ENCODE measurements at regions not wholly inside any gene's neighbourhood (a gene's known extent, or its start where the extent isn't known, plus 50 kb on each side); places are given as distances from the start of the nearest gene placed in this dataset.

DNA sequence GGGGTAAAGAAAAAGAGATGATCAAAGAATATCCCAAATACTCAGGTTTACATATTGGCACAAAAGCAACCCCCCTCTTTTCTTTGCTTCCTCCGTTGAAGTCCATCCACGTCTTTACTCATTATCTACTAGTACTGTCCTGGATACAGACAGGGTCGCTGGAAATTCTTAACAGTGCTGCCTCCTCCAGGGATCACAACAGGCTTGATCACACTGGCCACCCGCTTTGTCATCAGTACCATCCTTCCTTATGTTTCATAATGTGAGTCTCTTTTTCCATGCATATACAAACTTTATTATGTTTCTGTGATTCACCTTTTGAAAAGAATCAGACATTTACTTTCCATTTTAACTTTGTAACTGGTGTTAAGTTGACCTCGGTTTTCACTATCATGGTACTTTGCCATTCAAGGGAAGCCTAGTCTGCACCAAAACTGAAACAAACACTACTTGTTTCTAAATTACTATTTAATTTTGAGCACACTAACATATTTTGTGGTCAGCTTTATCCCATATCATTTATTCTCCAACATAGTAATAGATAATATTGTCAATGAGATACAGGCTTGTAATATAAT, 387.5 kb upstream of the PPP1R2C start:
- no CpG with 5 or more reads among the region's 5 CpGs for WGBS (ENCODE audit: extremely low coverage, insufficient coverage, low lambda C conversion rate)
- no peak overlapping the region for H3K4ac ChIP-seq (ENCODE audit: low read depth, low read length)
- no peak overlapping the region for H2BK120ac ChIP-seq (ENCODE audit: low read depth, low read length)
- H3K27me3 ChIP-seq (ENCODE audit: insufficient read depth, low read length, poor library complexity): no peaks in the 10 kb centered on the region
- H3K9ac ChIP-seq (ENCODE audit: low read length): no peak overlapping the region
- H2AK5ac ChIP-seq (ENCODE audit: low read length): no peak overlapping the region
- H3K27ac ChIP-seq (ENCODE audit: low read depth, low read length): no peak overlapping the region
- no peak overlapping the region for H4K5ac ChIP-seq (ENCODE audit: low read length)
- no peak overlapping the region for H3K18ac ChIP-seq (ENCODE audit: low read length)
- H4K8ac ChIP-seq (ENCODE audit: low read depth, low read length): no peak overlapping the region
- H3K79me2 ChIP-seq (ENCODE audit: control insufficient read depth, insufficient read depth, low read length): no peaks in the 10 kb centered on the region
- H2BK5ac ChIP-seq (ENCODE audit: low read length): no peak overlapping the region
- no peak overlapping the region for H3K56ac ChIP-seq (ENCODE audit: low read length)
- H3K4me3 ChIP-seq (ENCODE audit: low read length): no peak overlapping the region
- H3K36me3 ChIP-seq (ENCODE audit: control insufficient read depth, insufficient read depth, low read length): no peaks in the 10 kb centered on the region
- no peak overlapping the region for H3K23ac ChIP-seq (ENCODE audit: low read length)
- DNase-seq: no peak
- H3K4me1 ChIP-seq (ENCODE audit: control insufficient read depth, low read depth, low read length): no peaks in the 10 kb centered on the region
- no peaks in the 10 kb centered on the region for H3K79me1 ChIP-seq (ENCODE audit: low read length)
- H3K4me2 ChIP-seq (ENCODE audit: low read length): no peak overlapping the region
- no peak overlapping the region for H2BK15ac ChIP-seq (replicated peaks; ENCODE audit: low read depth)

DNA sequence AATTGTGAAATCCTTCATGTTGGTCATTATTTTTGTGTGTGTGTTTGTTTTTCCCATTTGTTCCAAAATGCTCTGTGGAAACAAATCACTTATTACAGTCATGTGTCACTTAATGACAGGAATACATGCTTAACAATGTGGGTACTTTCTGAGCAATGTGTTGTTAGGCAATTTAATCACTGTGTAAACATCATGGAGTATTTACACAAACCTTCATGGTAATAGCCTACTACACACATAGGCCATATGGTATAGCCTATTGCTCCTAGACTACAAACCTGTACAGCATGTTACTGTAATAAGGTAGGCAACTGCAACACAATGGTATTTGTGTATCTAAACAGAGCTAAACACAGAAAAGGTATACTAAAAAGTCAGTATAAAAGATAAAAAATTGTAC, 388.9 kb upstream of the PPP1R2C start:
- no peak overlapping the region for H2AK5ac ChIP-seq (ENCODE audit: low read length)
- H3K4me1 ChIP-seq (ENCODE audit: control insufficient read depth, low read depth, low read length): no peaks in the 10 kb centered on the region
- no peak overlapping the region for H2BK5ac ChIP-seq (ENCODE audit: low read length)
- no peak for DNase-seq
- H3K27me3 ChIP-seq (ENCODE audit: insufficient read depth, low read length, poor library complexity): no peaks in the 10 kb centered on the region
- no peak overlapping the region for H3K27ac ChIP-seq (ENCODE audit: low read depth, low read length)
- H4K5ac ChIP-seq (ENCODE audit: low read length): no peak overlapping the region
- H2BK120ac ChIP-seq (ENCODE audit: low read depth, low read length): no peak overlapping the region
- no peak overlapping the region for H3K4me3 ChIP-seq (ENCODE audit: low read length)
- H3K9ac ChIP-seq (ENCODE audit: low read length): no peak overlapping the region
- H3K4ac ChIP-seq (ENCODE audit: low read depth, low read length): no peak overlapping the region
- no peak overlapping the region for H3K4me2 ChIP-seq (ENCODE audit: low read length)
- no peaks in the 10 kb centered on the region for H3K79me2 ChIP-seq (ENCODE audit: control insufficient read depth, insufficient read depth, low read length)
- H3K23ac ChIP-seq (ENCODE audit: low read length): no peak overlapping the region
- no peak overlapping the region for H3K56ac ChIP-seq (ENCODE audit: low read length)
- H3K79me1 ChIP-seq (ENCODE audit: low read length): no peaks in the 10 kb centered on the region
- H2BK15ac ChIP-seq (replicated peaks; ENCODE audit: low read depth): no peak overlapping the region
- H4K8ac ChIP-seq (ENCODE audit: low read depth, low read length): no peak overlapping the region
- no peaks in the 10 kb centered on the region for H3K36me3 ChIP-seq (ENCODE audit: control insufficient read depth, insufficient read depth, low read length)
- H3K18ac ChIP-seq (ENCODE audit: low read length): no peak overlapping the region

DNA sequence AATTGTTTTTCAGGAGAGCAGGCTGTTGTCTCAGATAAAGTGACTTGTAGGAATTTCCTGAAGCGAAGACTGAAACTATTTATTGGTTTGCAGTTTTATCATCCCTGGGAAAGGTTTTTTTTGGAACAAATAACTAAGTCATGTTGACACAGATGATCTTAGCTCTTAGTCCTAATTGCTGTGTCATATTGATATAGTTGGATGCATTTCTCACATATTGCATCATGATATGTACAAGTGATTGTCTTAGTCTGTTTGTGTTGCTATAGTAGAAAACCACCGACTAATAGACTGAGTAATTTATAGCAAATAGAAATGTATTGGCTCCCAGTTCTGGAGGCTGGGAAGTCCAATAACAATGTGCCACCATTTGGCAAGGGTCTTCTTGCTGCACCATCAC, 397.5 kb upstream of the PPP1R2C start:
- Histone ChIP-seq H3K18ac (ENCODE audit: low read length) (no peak overlapping the region), H2BK15ac (replicated peaks; ENCODE audit: low read depth) (no peak overlapping the region), H3K56ac (ENCODE audit: low read length) (no peak overlapping the region), H3K4me2 (ENCODE audit: low read length) (no peak overlapping the region), H4K8ac (ENCODE audit: low read depth, low read length) (no peak overlapping the region), H2BK5ac (ENCODE audit: low read length) (no peak overlapping the region), H3K9ac (ENCODE audit: low read length) (no peak overlapping the region), H3K4ac (ENCODE audit: low read depth, low read length) (no peak overlapping the region), H3K27ac (ENCODE audit: low read depth, low read length) (no peak overlapping the region), H3K4me3 (ENCODE audit: low read length) (no peak overlapping the region), H3K36me3 (ENCODE audit: control insufficient read depth, insufficient read depth, low read length) (no peaks in the 10 kb centered on the region), H3K23ac (ENCODE audit: low read length) (no peak overlapping the region), H4K5ac (ENCODE audit: low read length) (no peak overlapping the region), H3K79me1 (ENCODE audit: low read length) (no peaks in the 10 kb centered on the region), H3K27me3 (ENCODE audit: insufficient read depth, low read length, poor library complexity) (no peaks in the 10 kb centered on the region), H2BK120ac (ENCODE audit: low read depth, low read length) (no peak overlapping the region), H2AK5ac (ENCODE audit: low read length) (no peak overlapping the region), H3K4me1 (ENCODE audit: control insufficient read depth, low read depth, low read length) (no peaks in the 10 kb centered on the region), H3K79me2 (ENCODE audit: control insufficient read depth, insufficient read depth, low read length) (no peaks in the 10 kb centered on the region)
- DNase-seq: no peak
- WGBS (ENCODE audit: extremely low coverage, insufficient coverage, low lambda C conversion rate): no CpG with 5 or more reads among the region's 2 CpGs

DNA sequence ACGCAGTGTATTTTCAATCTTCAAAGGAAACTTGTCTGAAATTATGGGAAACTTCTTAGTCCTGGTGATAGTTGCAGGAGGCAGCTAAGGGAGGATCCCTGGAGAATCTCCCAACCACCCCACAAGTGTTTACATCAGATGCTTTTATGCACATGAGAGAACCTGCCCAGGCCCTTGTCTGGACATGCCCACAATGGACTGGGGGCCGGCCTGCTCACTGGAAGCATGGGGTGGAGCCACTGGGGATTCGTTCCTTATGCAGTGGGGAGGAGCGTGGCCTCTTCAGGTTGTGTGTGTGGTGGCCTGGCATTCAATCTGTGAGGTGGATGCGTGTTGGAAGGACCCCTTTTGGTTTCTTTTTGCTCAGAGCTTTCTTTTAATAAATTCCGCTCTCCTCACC, 398.7 kb upstream of the PPP1R2C start:
- Histone ChIP-seq H3K9ac (ENCODE audit: low read length) (no peak overlapping the region), H3K4me3 (ENCODE audit: low read length) (no peak overlapping the region), H3K56ac (ENCODE audit: low read length) (no peak overlapping the region), H3K4me2 (ENCODE audit: low read length) (no peak overlapping the region), H2BK15ac (replicated peaks; ENCODE audit: low read depth) (no peak overlapping the region), H2BK120ac (ENCODE audit: low read depth, low read length) (no peak overlapping the region), H3K79me1 (ENCODE audit: low read length) (no peaks in the 10 kb centered on the region), H3K4me1 (ENCODE audit: control insufficient read depth, low read depth, low read length) (no peaks in the 10 kb centered on the region), H2BK5ac (ENCODE audit: low read length) (no peak overlapping the region), H3K27ac (ENCODE audit: low read depth, low read length) (no peak overlapping the region), H3K18ac (ENCODE audit: low read length) (no peak overlapping the region), H4K8ac (ENCODE audit: low read depth, low read length) (no peak overlapping the region), H4K5ac (ENCODE audit: low read length) (no peak overlapping the region), H3K4ac (ENCODE audit: low read depth, low read length) (no peak overlapping the region), H2AK5ac (ENCODE audit: low read length) (no peak overlapping the region), H3K23ac (ENCODE audit: low read length) (no peak overlapping the region), H3K36me3 (ENCODE audit: control insufficient read depth, insufficient read depth, low read length) (no peaks in the 10 kb centered on the region), H3K79me2 (ENCODE audit: control insufficient read depth, insufficient read depth, low read length) (no peaks in the 10 kb centered on the region), H3K27me3 (ENCODE audit: insufficient read depth, low read length, poor library complexity) (no peaks in the 10 kb centered on the region)
- DNase-seq: no peak
- no CpG with 5 or more reads among the region's 6 CpGs for WGBS (ENCODE audit: extremely low coverage, insufficient coverage, low lambda C conversion rate)

DNA sequence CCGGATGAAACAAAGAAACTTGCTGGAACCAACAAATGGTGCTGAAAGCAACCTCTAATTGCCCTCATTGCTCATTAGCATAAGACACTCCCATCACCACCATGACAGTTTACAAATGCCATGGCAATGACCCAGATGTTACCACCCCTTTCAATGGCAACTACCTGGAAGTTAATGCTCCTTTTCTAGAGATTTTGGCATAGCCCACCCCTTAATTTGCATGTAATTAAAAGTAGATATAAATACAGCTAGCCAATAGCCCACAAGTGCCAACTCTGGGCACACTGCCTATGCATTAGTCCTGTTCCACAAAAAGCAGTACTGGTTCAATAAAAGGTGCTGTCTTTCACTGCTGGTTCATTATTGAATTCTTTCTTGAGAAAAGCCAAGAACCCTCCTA, 410.3 kb upstream of the PPP1R2C start:
- no peak overlapping the region for H2AK5ac ChIP-seq (ENCODE audit: low read length)
- no peak overlapping the region for H2BK5ac ChIP-seq (ENCODE audit: low read length)
- H2BK15ac ChIP-seq (replicated peaks; ENCODE audit: low read depth): no peak overlapping the region
- no peaks in the 10 kb centered on the region for H3K36me3 ChIP-seq (ENCODE audit: control insufficient read depth, insufficient read depth, low read length)
- no CpG with 5 or more reads among the region's 1 CpG for WGBS (ENCODE audit: extremely low coverage, insufficient coverage, low lambda C conversion rate)
- DNase-seq: no peak
- H3K56ac ChIP-seq (ENCODE audit: low read length): no peak overlapping the region
- no peaks in the 10 kb centered on the region for H3K4me1 ChIP-seq (ENCODE audit: control insufficient read depth, low read depth, low read length)
- H3K27me3 ChIP-seq (ENCODE audit: insufficient read depth, low read length, poor library complexity): no peaks in the 10 kb centered on the region
- no peak overlapping the region for H3K18ac ChIP-seq (ENCODE audit: low read length)
- no peak overlapping the region for H3K4me2 ChIP-seq (ENCODE audit: low read length)
- H3K9ac ChIP-seq (ENCODE audit: low read length): no peak overlapping the region
- H3K4me3 ChIP-seq (ENCODE audit: low read length): no peak overlapping the region
- no peak overlapping the region for H2BK120ac ChIP-seq (ENCODE audit: low read depth, low read length)
- no peak overlapping the region for H3K4ac ChIP-seq (ENCODE audit: low read depth, low read length)
- H3K27ac ChIP-seq (ENCODE audit: low read depth, low read length): no peak overlapping the region
- no peaks in the 10 kb centered on the region for H3K79me1 ChIP-seq (ENCODE audit: low read length)
- H3K23ac ChIP-seq (ENCODE audit: low read length): no peak overlapping the region
- no peaks in the 10 kb centered on the region for H3K79me2 ChIP-seq (ENCODE audit: control insufficient read depth, insufficient read depth, low read length)
- H4K8ac ChIP-seq (ENCODE audit: low read depth, low read length): no peak overlapping the region
- H4K5ac ChIP-seq (ENCODE audit: low read length): no peak overlapping the region

DNA sequence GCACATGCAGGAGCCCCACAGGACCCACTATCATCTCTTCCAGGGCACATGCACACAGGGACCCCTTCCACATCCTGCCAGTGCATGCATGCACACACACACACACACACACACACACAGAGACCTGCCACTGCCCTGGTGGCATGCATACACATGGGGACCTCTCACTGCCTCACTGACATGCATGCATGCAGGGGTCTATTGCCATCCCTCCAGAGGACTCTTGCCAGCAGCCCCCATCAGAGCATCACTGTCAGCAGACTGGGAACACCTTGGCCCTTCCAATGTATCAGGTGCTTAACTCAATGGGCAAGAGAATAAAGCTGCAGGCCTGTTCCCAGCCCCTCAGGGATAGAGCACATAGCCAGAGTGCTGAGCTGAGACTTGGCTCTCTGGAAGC, 433.6 kb upstream of the PPP1R2C start:
- no peak overlapping the region for H3K4ac ChIP-seq (ENCODE audit: low read depth, low read length)
- no peaks in the 10 kb centered on the region for H3K79me2 ChIP-seq (ENCODE audit: control insufficient read depth, insufficient read depth, low read length)
- H3K18ac ChIP-seq (ENCODE audit: low read length): no peak overlapping the region
- H2BK5ac ChIP-seq (ENCODE audit: low read length): no peak overlapping the region
- no peak overlapping the region for H3K4me2 ChIP-seq (ENCODE audit: low read length)
- no peak for DNase-seq
- H3K4me1 ChIP-seq (ENCODE audit: control insufficient read depth, low read depth, low read length): no peaks in the 10 kb centered on the region
- H3K36me3 ChIP-seq (ENCODE audit: control insufficient read depth, insufficient read depth, low read length): no peaks in the 10 kb centered on the region
- H4K5ac ChIP-seq (ENCODE audit: low read length): no peak overlapping the region
- H3K27me3 ChIP-seq (ENCODE audit: insufficient read depth, low read length, poor library complexity): no peaks in the 10 kb centered on the region
- no peak overlapping the region for H4K8ac ChIP-seq (ENCODE audit: low read depth, low read length)
- no peaks in the 10 kb centered on the region for H3K79me1 ChIP-seq (ENCODE audit: low read length)
- no peak overlapping the region for H2AK5ac ChIP-seq (ENCODE audit: low read length)
- H3K23ac ChIP-seq (ENCODE audit: low read length): no peak overlapping the region
- no peak overlapping the region for H3K27ac ChIP-seq (ENCODE audit: low read depth, low read length)
- H3K4me3 ChIP-seq (ENCODE audit: low read length): no peak overlapping the region
- H2BK15ac ChIP-seq (replicated peaks; ENCODE audit: low read depth): no peak overlapping the region
- H3K56ac ChIP-seq (ENCODE audit: low read length): no peak overlapping the region
- H2BK120ac ChIP-seq (ENCODE audit: low read depth, low read length): no peak overlapping the region
- no peak overlapping the region for H3K9ac ChIP-seq (ENCODE audit: low read length)

All from mesendoderm (in vitro differentiated cells).